K562 (cell line): ENCODE measurements at regions not wholly inside any gene's neighbourhood (a gene's known extent, or its start where the extent isn't known, plus 50 kb on each side); places are given as distances from the start of the nearest gene placed in this dataset.

ENCODE experiments used
- ARID2 ChIP-seq: fragments of 450-650 bp; IDR thresholded peaks from 2 replicates; pipeline ENCODE4 v1.6.1; 2017; ENCODE audit warnings: antibody characterized with exemption, mild to moderate bottlenecking
- ETV1 ChIP-seq: fragments of 450-650 bp; conservative IDR thresholded peaks from 2 replicates; pipeline ENCODE4 v1.6.1; 2016; ENCODE audit warnings: missing genetic modification characterization, control low read depth, low read depth, missing compliant biosample characterization
- FOXP1 ChIP-seq: sonication (generic); formaldehyde crosslinking; IDR thresholded peaks from 2 replicates; pipeline ENCODE4 v1.8.0; 2022; ENCODE audit warnings: mild to moderate bottlenecking, missing genetic modification reagents
- MAZ ChIP-seq, 2 experiments: fragments of 450-650 bp in 1 of 2; sonication (generic) in 1 of 2; formaldehyde crosslinking; IDR thresholded peaks in 1 of 2; conservative IDR thresholded peaks in 1 of 2; 2 replicates each; pipeline versions ENCODE4 v1.4.0 to v1.5.0; 2020; ENCODE audit warnings: mild to moderate bottlenecking in 1 of 2, missing genetic modification reagents in 1 of 2
- MYC ChIP-seq, 2 experiments: fragments of 250-450 bp in 1 of 2; sonication (Bioruptor Pico) in 1 of 2; IDR thresholded peaks; 2 replicates each; pipeline versions ENCODE4 v1.5.1 to v1.6.1; 2012 to 2021; ENCODE audit warnings: low read depth in 2 of 2, borderline replicate concordance in 1 of 2, improper control_type of control experiment in 1 of 2, low read length in 1 of 2, mild to moderate bottlenecking in 1 of 2, moderate library complexity in 1 of 2
- NBN ChIP-seq: fragments of 450-650 bp; IDR thresholded peaks from 2 replicates; pipeline ENCODE4 v1.6.1; 2016; ENCODE audit warnings: low read depth, mild to moderate bottlenecking
- NCOR1 ChIP-seq: fragments of 450-650 bp; IDR thresholded peaks from 2 replicates; pipeline ENCODE4 v1.6.1; 2016; ENCODE audit warnings: mild to moderate bottlenecking, moderate library complexity
- SPI1 ChIP-seq: IDR thresholded peaks from 2 replicates; pipeline ENCODE4 v1.6.1; 2011; ENCODE audit warnings: low read depth, low read length, control low read depth, borderline replicate concordance
- TAL1 ChIP-seq: fragments of 450-650 bp; IDR thresholded peaks from 2 replicates; pipeline ENCODE4 v1.6.1; 2016; ENCODE audit warnings: mild to moderate bottlenecking
- TCF7L2 ChIP-seq: fragments of 150-350 bp; IDR thresholded peaks from 2 replicates; pipeline ENCODE4 v1.6.1; 2016; ENCODE audit warnings: low read depth, mild to moderate bottlenecking, low read length, moderate library complexity
- ZBTB2 ChIP-seq: fragments of 450-650 bp; IDR thresholded peaks from 2 replicates; pipeline ENCODE4 v1.6.1; 2016; ENCODE audit warnings: antibody characterized with exemption
- ZC3H4 ChIP-seq: sonication (generic); formaldehyde crosslinking; IDR thresholded peaks from 2 replicates; pipeline ENCODE4 v1.9.0; 2021; ENCODE audit warnings: missing genetic modification reagents, borderline replicate concordance
- ZKSCAN8 ChIP-seq: fragments of 200-800 bp; sonication (Bioruptor generic); IDR thresholded peaks from 2 replicates; pipeline ENCODE4 v1.6.1; 2016; ENCODE audit warnings: missing genetic modification characterization, missing compliant biosample characterization
- ZNF316 ChIP-seq: fragments of 450-650 bp; IDR thresholded peaks from 2 replicates; pipeline ENCODE4 v1.6.1; 2016
- ZNF395 ChIP-seq: fragments of 200-800 bp; sonication (Bioruptor generic); IDR thresholded peaks from 2 replicates; pipeline ENCODE4 v1.6.1; 2017; ENCODE audit warnings: missing genetic modification characterization, missing compliant biosample characterization
- ZNF449 ChIP-seq: fragments of 250-450 bp; sonication (Bioruptor Pico); IDR thresholded peaks from 2 replicates; pipeline ENCODE4 v1.8.0; 2022; ENCODE audit warnings: moderate library complexity, mild to moderate bottlenecking, inconsistent platforms
- ZNF778 ChIP-seq: fragments of 450-650 bp; formaldehyde crosslinking; IDR thresholded peaks from 2 replicates; pipeline ENCODE4 v1.4.0; 2020; ENCODE audit warnings: mild to moderate bottlenecking, moderate library complexity
- ZNF780A ChIP-seq: fragments of 250-450 bp; sonication (Bioruptor Pico); IDR thresholded peaks from 2 replicates; pipeline ENCODE4 v1.5.0; 2021; ENCODE audit warnings: mild to moderate bottlenecking
- ZNF785 ChIP-seq: fragments of 250-450 bp; sonication (Bioruptor Pico); IDR thresholded peaks from 2 replicates; pipeline ENCODE4 v1.4.0; 2020; ENCODE audit warnings: mild to moderate bottlenecking
- TF ChIP-seq, protein P1 (sequence below): fragments of 450-650 bp; IDR thresholded peaks from 2 replicates; pipeline ENCODE4 v1.6.1; 2017; ENCODE audit warnings: antibody characterized with exemption

DNA sequence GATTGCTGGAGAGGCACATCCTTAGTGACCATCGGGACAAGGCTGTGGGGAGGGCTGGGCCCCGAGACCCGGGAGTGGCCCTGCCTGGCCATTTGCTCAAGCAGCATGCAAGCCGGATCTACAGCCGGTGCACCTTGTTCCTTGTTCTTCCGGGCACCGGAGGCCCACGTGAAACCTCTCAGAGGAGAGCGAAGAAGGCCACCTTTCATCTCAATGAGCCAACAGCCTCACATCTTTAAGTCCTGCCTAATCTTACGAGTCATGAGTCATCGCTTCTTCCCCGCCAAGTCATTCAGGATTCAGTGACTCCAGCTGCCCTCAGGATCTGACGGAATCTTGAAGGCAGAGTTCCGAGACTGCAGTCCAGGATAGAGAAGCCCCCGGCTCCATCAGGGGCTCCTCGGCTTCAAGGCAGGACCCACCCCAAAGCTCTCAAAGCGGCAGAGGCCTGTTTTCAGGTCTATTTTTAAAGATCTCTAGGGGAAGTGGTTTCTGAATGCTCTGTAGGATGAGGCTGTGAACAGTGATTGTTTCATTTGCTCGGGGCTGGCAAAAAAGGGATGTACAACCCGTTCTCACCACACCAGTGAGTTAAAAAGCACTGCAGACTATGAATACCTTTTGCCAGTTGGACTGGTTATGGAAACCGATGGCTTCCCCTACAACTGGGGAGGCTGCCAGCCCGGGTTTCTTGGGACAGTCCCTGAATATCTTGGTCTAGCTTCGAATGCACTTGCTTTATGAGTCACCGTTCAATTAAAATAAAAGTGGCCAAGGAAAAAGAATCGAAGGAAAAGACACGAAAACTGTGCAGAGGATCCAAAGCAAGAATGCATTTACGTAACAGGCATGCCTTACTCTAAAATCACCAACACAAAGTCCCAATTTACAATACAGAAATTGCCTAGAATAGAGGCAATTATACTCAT lies 57.2 kb upstream of the ECHDC3 start (continued):
- TF ChIP-seq ZNF449 (CRISPR knock-in tag) (no peak), ZKSCAN8 (CRISPR knock-in tag) (peak; percentile 40; the same call in 1 of the 2 replicates), NBN (peak; percentile 67; the same call in 1 of the 2 replicates), SPI1 (peak; percentile 13; the same call in 1 of the 2 replicates), ZBTB2 (no peak), MAZ (CRISPR knock-in tag; conservative IDR thresholded peaks at IDR 0.05 in 1 of 2, IDR thresholded peaks at IDR 0.05 in 1 of 2) (peak in 1 of 2 experiments; percentile 49; a peak in 1 of 4 replicates), ZNF395 (CRISPR knock-in tag) (peak; percentile 34; the same call in 1 of the 2 replicates), ARID2 (no peak), ETV1 (peak; percentile 62; the same call in 1 of the 2 replicates), TAL1 (peak; percentile 29; the same call in 1 of the 2 replicates), FOXP1 (CRISPR knock-in tag) (no peak), ZNF780A (CRISPR knock-in tag) (no peak), NCOR1 (no peak), ZC3H4 (CRISPR knock-in tag) (no peak), TCF7L2 (0 out of 2 replicates have a peak, but pooled peaks have one; percentile 23), ZNF778 (CRISPR knock-in tag) (no peak), ZNF316 (peak; percentile 95), ZNF785 (no peak), MYC (IDR thresholded peaks at IDR 0.05; ENCODE audit: low read depth, low read length) (peak; percentile 59; the same call in 1 of the 2 replicates), MYC (CRISPR knock-in tag; IDR thresholded peaks at IDR 0.05; ENCODE audit: borderline replicate concordance, low read depth) (no peak)
- TF ChIP-seq, protein P1, sequence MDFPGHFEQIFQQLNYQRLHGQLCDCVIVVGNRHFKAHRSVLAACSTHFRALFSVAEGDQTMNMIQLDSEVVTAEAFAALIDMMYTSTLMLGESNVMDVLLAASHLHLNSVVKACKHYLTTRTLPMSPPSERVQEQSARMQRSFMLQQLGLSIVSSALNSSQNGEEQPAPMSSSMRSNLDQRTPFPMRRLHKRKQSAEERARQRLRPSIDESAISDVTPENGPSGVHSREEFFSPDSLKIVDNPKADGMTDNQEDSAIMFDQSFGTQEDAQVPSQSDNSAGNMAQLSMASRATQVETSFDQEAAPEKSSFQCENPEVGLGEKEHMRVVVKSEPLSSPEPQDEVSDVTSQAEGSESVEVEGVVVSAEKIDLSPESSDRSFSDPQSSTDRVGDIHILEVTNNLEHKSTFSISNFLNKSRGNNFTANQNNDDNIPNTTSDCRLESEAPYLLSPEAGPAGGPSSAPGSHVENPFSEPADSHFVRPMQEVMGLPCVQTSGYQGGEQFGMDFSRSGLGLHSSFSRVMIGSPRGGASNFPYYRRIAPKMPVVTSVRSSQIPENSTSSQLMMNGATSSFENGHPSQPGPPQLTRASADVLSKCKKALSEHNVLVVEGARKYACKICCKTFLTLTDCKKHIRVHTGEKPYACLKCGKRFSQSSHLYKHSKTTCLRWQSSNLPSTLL, result no peak
